ENCODE measurements at regions not wholly inside any gene's neighbourhood (a gene's known extent, or its start where the extent isn't known, plus 50 kb on each side); places are given as distances from the start of the nearest gene placed in this dataset.

DNA sequence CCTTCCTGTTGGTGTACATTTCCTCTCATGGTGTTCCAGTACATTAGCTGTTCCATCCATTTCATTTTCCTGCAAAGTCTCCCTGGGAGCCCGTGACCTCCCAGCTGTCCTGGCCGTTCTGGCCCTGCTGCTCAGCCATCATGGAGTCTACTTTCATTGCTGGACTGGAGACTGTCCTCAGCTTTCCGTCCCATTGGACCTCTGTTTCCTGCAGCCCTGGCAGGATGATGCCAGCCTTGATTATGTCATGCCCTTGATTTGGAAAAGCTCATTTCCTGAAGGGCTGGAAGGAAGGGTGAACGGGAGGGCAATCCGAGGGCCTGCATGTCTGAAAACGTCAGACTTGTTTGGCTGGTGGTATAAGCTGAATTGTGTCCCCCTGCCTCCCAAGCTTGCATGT lies 205.5 kb upstream of the HS6ST1 start:
- TF ChIP-seq EP300 (IDR thresholded peaks at IDR 0.05) (no peak), POLR2A (IDR thresholded peaks at IDR 0.05) (no peak)
- TF ChIP-seq, protein P1, sequence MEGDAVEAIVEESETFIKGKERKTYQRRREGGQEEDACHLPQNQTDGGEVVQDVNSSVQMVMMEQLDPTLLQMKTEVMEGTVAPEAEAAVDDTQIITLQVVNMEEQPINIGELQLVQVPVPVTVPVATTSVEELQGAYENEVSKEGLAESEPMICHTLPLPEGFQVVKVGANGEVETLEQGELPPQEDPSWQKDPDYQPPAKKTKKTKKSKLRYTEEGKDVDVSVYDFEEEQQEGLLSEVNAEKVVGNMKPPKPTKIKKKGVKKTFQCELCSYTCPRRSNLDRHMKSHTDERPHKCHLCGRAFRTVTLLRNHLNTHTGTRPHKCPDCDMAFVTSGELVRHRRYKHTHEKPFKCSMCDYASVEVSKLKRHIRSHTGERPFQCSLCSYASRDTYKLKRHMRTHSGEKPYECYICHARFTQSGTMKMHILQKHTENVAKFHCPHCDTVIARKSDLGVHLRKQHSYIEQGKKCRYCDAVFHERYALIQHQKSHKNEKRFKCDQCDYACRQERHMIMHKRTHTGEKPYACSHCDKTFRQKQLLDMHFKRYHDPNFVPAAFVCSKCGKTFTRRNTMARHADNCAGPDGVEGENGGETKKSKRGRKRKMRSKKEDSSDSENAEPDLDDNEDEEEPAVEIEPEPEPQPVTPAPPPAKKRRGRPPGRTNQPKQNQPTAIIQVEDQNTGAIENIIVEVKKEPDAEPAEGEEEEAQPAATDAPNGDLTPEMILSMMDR (IDR thresholded peaks at IDR 0.05), result no peak
